Activated B cell treated with CpG ODN at 0.5 μM for 24 hours (primary cell): ENCODE measurements at regions not wholly inside any gene's neighbourhood (a gene's known extent, or its start where the extent isn't known, plus 50 kb on each side); places are given as distances from the start of the nearest gene placed in this dataset.

ENCODE experiments used
- ATAC-seq: fragments of 200-7000 bp; cut with Tn5 transposase; one replicate; pipeline ENCODE4 v1.10.0; 2021; ENCODE audit warnings: low read depth, mild to moderate bottlenecking, moderate library complexity
- CTCF ChIA-PET: fragments of 350-600 bp; sonication (Branson Sonifier 250); formaldehyde crosslinking; loops from one replicate; lab custom pipeline; 2021; ENCODE audit warnings: antibody characterized with exemption; lab: Charles Lee
- POLR2A ChIA-PET: fragments of 350-600 bp; sonication (Branson Sonifier 250); formaldehyde crosslinking; loops from one replicate; lab custom pipeline; 2021; ENCODE audit warnings: antibody characterized with exemption; lab: Charles Lee
- DNase-seq: peaks from one replicate; pipeline ENCODE4 v3.0.0; 2022
- H3K27ac Mint-ChIP-seq: one replicate; pipeline ENCODE4 v1.8.0; 2020; ENCODE audit warnings: mixed read lengths
- H3K27me3 Mint-ChIP-seq: one replicate; pipeline ENCODE4 v1.8.0; 2021; ENCODE audit warnings: mixed read lengths
- H3K36me3 Mint-ChIP-seq: one replicate; pipeline ENCODE4 v1.8.0; 2021; ENCODE audit warnings: low read depth, mixed read lengths
- H3K4me1 Mint-ChIP-seq: one replicate; pipeline ENCODE4 v1.8.0; 2021; ENCODE audit warnings: mixed read lengths
- H3K4me3 Mint-ChIP-seq: one replicate; pipeline ENCODE4 v1.8.0; 2020; ENCODE audit warnings: mild to moderate bottlenecking, mixed read lengths
- H3K9me3 Mint-ChIP-seq: one replicate; pipeline ENCODE4 v1.8.0; 2020; ENCODE audit warnings: mixed read lengths
- intact Hi-C: fragments of 100-400 bp; cut with micrococcal nuclease; formaldehyde crosslinking; loops from one replicate; pipeline ENCODE4 v1.15.1; 2024
- TF ChIP-seq, protein P1 (sequence below): fragments of 200-600 bp; IDR thresholded peaks from one replicate; pipeline ENCODE4 v1.8.0; 2022; ENCODE audit warnings: antibody characterized with exemption, mild to moderate bottlenecking

GRCh38 chr7:98509836-98510235 is 107.2 kb upstream of the NPTX2 start:
- TF ChIP-seq, protein P1, sequence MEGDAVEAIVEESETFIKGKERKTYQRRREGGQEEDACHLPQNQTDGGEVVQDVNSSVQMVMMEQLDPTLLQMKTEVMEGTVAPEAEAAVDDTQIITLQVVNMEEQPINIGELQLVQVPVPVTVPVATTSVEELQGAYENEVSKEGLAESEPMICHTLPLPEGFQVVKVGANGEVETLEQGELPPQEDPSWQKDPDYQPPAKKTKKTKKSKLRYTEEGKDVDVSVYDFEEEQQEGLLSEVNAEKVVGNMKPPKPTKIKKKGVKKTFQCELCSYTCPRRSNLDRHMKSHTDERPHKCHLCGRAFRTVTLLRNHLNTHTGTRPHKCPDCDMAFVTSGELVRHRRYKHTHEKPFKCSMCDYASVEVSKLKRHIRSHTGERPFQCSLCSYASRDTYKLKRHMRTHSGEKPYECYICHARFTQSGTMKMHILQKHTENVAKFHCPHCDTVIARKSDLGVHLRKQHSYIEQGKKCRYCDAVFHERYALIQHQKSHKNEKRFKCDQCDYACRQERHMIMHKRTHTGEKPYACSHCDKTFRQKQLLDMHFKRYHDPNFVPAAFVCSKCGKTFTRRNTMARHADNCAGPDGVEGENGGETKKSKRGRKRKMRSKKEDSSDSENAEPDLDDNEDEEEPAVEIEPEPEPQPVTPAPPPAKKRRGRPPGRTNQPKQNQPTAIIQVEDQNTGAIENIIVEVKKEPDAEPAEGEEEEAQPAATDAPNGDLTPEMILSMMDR = no peak
- no peaks in the 10 kb centered on the region for H3K36me3 Mint-ChIP-seq
- H3K4me3 Mint-ChIP-seq = no peak overlapping the region
- no peak for DNase-seq
- intact Hi-C loops = no loop called here
- ATAC-seq = no peak
- peaks cover 8% of the 10 kb centered on the region for H3K27me3 Mint-ChIP-seq
- CTCF ChIA-PET = no interaction called here
- POLR2A ChIA-PET = interaction anchor here (0.6 kb wide), 1 partner anchor 10 kb away, joined by 4 read pairs; no protein-coding TSS in a partner anchor
- H3K9me3 Mint-ChIP-seq = peaks cover 4% of the 10 kb centered on the region
- no peak overlapping the region for H3K27ac Mint-ChIP-seq
- no peaks in the 10 kb centered on the region for H3K4me1 Mint-ChIP-seq

DNA sequence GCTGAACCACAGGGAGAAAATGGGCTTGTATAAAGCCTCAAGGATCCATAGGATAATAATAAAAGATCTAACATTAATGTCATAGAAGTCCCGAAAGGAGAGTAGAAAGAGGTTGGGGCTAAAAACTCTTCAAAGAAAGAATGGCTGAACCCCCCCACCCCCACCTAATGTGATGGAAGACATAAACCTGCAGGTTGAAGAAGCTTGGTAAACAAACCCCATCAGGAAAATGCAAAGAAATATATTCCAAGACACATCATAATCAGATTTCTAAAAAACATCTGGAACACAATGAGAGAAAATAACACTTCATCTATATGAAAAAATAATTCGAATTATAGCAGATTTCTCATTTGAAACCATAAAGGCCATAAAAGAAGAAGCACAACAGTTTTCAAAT is 105.6 kb upstream of the BAIAP2L1 start:
- TF ChIP-seq, protein P1 = no peak
- no peak overlapping the region for H3K27ac Mint-ChIP-seq
- no peaks in the 10 kb centered on the region for H3K36me3 Mint-ChIP-seq
- POLR2A ChIA-PET = no interaction called here
- ATAC-seq = no peak
- no peak for DNase-seq
- CTCF ChIA-PET = no interaction called here
- intact Hi-C loops = no loop called here
- H3K4me3 Mint-ChIP-seq = no peak overlapping the region
- H3K27me3 Mint-ChIP-seq = peaks cover 14% of the 10 kb centered on the region
- no peaks in the 10 kb centered on the region for H3K4me1 Mint-ChIP-seq
- peaks cover 4% of the 10 kb centered on the region for H3K9me3 Mint-ChIP-seq

DNA sequence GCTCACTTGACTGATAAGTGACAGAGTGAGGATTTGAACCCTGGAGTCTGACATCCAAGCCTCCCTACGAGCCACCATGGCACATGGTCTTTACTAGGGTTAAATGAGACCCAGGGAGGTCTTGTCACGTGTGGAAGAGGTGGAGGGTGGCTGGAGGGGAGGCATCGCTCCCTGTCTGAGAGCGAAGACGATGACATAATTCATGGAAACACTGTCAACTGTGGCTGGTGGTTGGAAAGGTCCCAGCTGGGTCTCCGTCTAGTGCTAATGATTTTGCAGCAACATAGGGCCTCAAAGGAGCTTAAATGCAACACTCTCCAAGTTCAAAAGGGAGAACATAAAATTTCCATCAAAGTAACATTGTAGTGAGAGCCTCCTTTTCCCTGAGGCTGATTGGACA is 99.9 kb upstream of the BAIAP2L1 start:
- H3K27ac Mint-ChIP-seq = no peak overlapping the region
- intact Hi-C loops = no loop called here
- ATAC-seq (no peak), DNase-seq (no peak)
- peaks cover 12% of the 10 kb centered on the region for H3K9me3 Mint-ChIP-seq
- H3K4me3 Mint-ChIP-seq = no peak overlapping the region
- TF ChIP-seq, protein P1 = no peak
- POLR2A ChIA-PET = no interaction called here
- no peaks in the 10 kb centered on the region for H3K4me1 Mint-ChIP-seq
- H3K36me3 Mint-ChIP-seq = no peaks in the 10 kb centered on the region
- peaks cover 12% of the 10 kb centered on the region for H3K27me3 Mint-ChIP-seq
- CTCF ChIA-PET = no interaction called here

- intact Hi-C loops = no loop called here
- Mint-ChIP-seq H3K36me3 (no peaks in the 10 kb centered on the region), H3K27me3 (peaks cover 2% of the 10 kb centered on the region), H3K27ac (no peak overlapping the region), H3K9me3 (peaks cover 15% of the 10 kb centered on the region), H3K4me3 (no peak overlapping the region), H3K4me1 (no peaks in the 10 kb centered on the region)
- DNase-seq = no peak
- no peak for ATAC-seq
- TF ChIP-seq, protein P1 = no peak
- ChIA-PET CTCF (no interaction called here), POLR2A (no interaction called here)
Observed at GRCh38 chr7:98496618-98497017, 95.7 kb upstream of the BAIAP2L1 start.

GRCh38 chr7:98495200-98495955 is 94.5 kb upstream of the BAIAP2L1 start:
- ChIA-PET CTCF (no interaction called here), POLR2A (no interaction called here)
- DNase-seq = no peak
- H3K4me1 Mint-ChIP-seq = no peaks in the 10 kb centered on the region
- H3K27me3 Mint-ChIP-seq = peaks cover 2% of the 10 kb centered on the region
- H3K36me3 Mint-ChIP-seq = no peaks in the 10 kb centered on the region
- no peak overlapping the region for H3K27ac Mint-ChIP-seq
- H3K9me3 Mint-ChIP-seq = peaks cover 15% of the 10 kb centered on the region
- TF ChIP-seq, protein P1 = no peak
- intact Hi-C loops = no loop called here
- H3K4me3 Mint-ChIP-seq = no peak overlapping the region
- ATAC-seq = no peak
